K562 (cell line): ENCODE measurements at regions not wholly inside any gene's neighbourhood (a gene's known extent, or its start where the extent isn't known, plus 50 kb on each side); places are given as distances from the start of the nearest gene placed in this dataset.

Experiments used
- ATAC-seq: fragments of 200-7000 bp; cut with Tn5 transposase; 3 replicates; pipeline ENCODE4 v1.9.1; 2020; ENCODE audit warnings: moderate library complexity
- BruUV-seq: library from RNA; stranded (reverse); fragments of 400-500 nt; replicated peaks from 2 replicates; lab custom pipeline; 2021; lab: Mats Ljungman, UMichigan
- CTCF ChIA-PET: fragments of 300-600 bp; formaldehyde crosslinking; extraction: SDS; loops from one replicate; lab custom pipeline; 2021; ENCODE audit warnings: low intra/inter-chr PET ratio; lab: Yijun Ruan, JAX
- POLR2A ChIA-PET: fragments of 300-600, 350-650 bp; sonication (Branson Sonifier 250); formaldehyde crosslinking; extraction: SDS; loops from one replicate; lab custom pipeline; 2021; ENCODE audit warnings: antibody characterized with exemption, inconsistent platforms; lab: Yijun Ruan, JAX
- DNase-seq, 4 experiments: peaks; one replicate each; pipeline versions ENCODE4 v3.0.0 to v3.0.0-alpha.2; 2011 to 2018; ENCODE audit warnings: low spot score in 3 of 4, mixed read lengths in 3 of 4; ENCODE audit errors: extremely low read depth in 1 of 4
- FAIRE-seq: peaks from 2 replicates; lab custom pipeline; 2011; peaks lifted over from hg19 to GRCh38; lab: Jason Lieb, UNC
- H2AFZ ChIP-seq: 2 replicates; pipeline ENCODE4 v1.6.0; 2011; ENCODE audit warnings: low read depth, low read length, control low read depth, inconsistent platforms
- H3K27ac ChIP-seq: fragments of 200-600 bp; 3 replicates; pipeline ENCODE4 v1.8.0; 2011; ENCODE audit warnings: low read depth, mild to moderate bottlenecking, control low read depth, inconsistent platforms, low read length, moderate library complexity, mixed read lengths; ENCODE audit errors: extremely low read depth
- H3K27me3 ChIP-seq, 2 experiments: fragments of 300-600 bp in 1 of 2; 2 replicates in 1 of 2; 3 replicates in 1 of 2; pipeline versions ENCODE4 v1.6.0 to v1.8.0; 2011; ENCODE audit warnings: inconsistent platforms in 2 of 2, low read length in 2 of 2, mild to moderate bottlenecking in 1 of 2, mixed read lengths in 1 of 2, moderate library complexity in 1 of 2; ENCODE audit not compliant: control insufficient read depth in 2 of 2, insufficient read depth in 2 of 2
- H3K36me3 ChIP-seq: fragments of 300-600 bp; 3 replicates; pipeline ENCODE4 v1.8.0; 2011; ENCODE audit warnings: mild to moderate bottlenecking, low read length, inconsistent platforms; ENCODE audit not compliant: control insufficient read depth, insufficient read depth
- H3K4me1 ChIP-seq, 2 experiments: fragments of 200-600 bp in 1 of 2; replicated peaks in 1 of 2; 2 replicates in 1 of 2; 3 replicates in 1 of 2; pipeline versions ENCODE4 v1.5.1 to v1.8.0; 2011; ENCODE audit warnings: inconsistent platforms in 2 of 2, low read length in 2 of 2, mild to moderate bottlenecking in 1 of 2, mixed read lengths in 1 of 2, moderate library complexity in 1 of 2; ENCODE audit not compliant: control insufficient read depth in 2 of 2, insufficient read depth in 2 of 2
- H3K4me2 ChIP-seq: 2 replicates; pipeline ENCODE4 v1.6.1; 2011; ENCODE audit warnings: low read length, control low read depth, inconsistent platforms, mixed read lengths; ENCODE audit not compliant: insufficient read depth
- H3K4me3 ChIP-seq: fragments of 200-600 bp; sonication (generic), shearing (Covaris generic); 2 replicates; pipeline ENCODE4 v1.5.1; 2016; ENCODE audit warnings: control low read depth, inconsistent platforms
- H3K79me2 ChIP-seq: fragments of 200-600 bp; 3 replicates; pipeline ENCODE4 v1.8.0; 2011; ENCODE audit warnings: low read length, inconsistent platforms; ENCODE audit not compliant: control insufficient read depth, insufficient read depth
- H3K9ac ChIP-seq, 2 experiments: 2 replicates each; pipeline versions ENCODE4 v1.6.0 to v1.6.1; 2011; ENCODE audit warnings: low read depth in 2 of 2, low read length in 2 of 2, control low read depth in 1 of 2, inconsistent platforms in 1 of 2, mild to moderate bottlenecking in 1 of 2, mixed read lengths in 1 of 2; ENCODE audit not compliant: insufficient read depth in 1 of 2
- H3K9me1 ChIP-seq: one replicate; pipeline ENCODE4 v1.6.0; 2011; ENCODE audit warnings: inconsistent platforms, mild to moderate bottlenecking, low read length, moderate library complexity; ENCODE audit not compliant: control insufficient read depth, insufficient read depth
- H3K9me3 ChIP-seq: replicated peaks from 2 replicates; pipeline ENCODE4 v1.5.1; 2011; ENCODE audit warnings: low read depth, low read length, inconsistent platforms; ENCODE audit not compliant: control insufficient read depth, insufficient read depth
- H4K20me1 ChIP-seq: replicated peaks from 2 replicates; pipeline ENCODE4 v1.6.1; 2011; ENCODE audit warnings: low read length, inconsistent platforms, mixed read lengths; ENCODE audit not compliant: control insufficient read depth, insufficient read depth
- ARHGAP35 ChIP-seq: fragments of 450-650 bp; IDR thresholded peaks from 2 replicates; pipeline ENCODE4 v1.6.1; 2018; ENCODE audit not compliant: partially characterized antibody
- BCLAF1 ChIP-seq, 2 experiments: fragments of 450-650 bp in 1 of 2; IDR thresholded peaks; 2 replicates each; pipeline ENCODE4 v1.6.1; 2011 to 2017; ENCODE audit warnings: low read depth in 2 of 2, antibody characterized with exemption in 1 of 2, borderline replicate concordance in 1 of 2, low read length in 1 of 2, mild to moderate bottlenecking in 1 of 2, mixed read lengths in 1 of 2; ENCODE audit not compliant: control insufficient read depth in 1 of 2
- CBFA2T2 ChIP-seq: fragments of 450-650 bp; conservative IDR thresholded peaks from 2 replicates; pipeline ENCODE4 v1.6.1; 2017; ENCODE audit warnings: mild to moderate bottlenecking
- CC2D1A ChIP-seq: fragments of 450-650 bp; IDR thresholded peaks from 2 replicates; pipeline ENCODE4 v1.6.1; 2017; ENCODE audit warnings: mild to moderate bottlenecking
- EHMT2 ChIP-seq: fragments of 450-650 bp; IDR thresholded peaks from 2 replicates; pipeline ENCODE4 v1.6.1; 2018; ENCODE audit warnings: antibody characterized with exemption
- FOXA1 ChIP-seq: fragments of 450-650 bp; IDR thresholded peaks from 2 replicates; pipeline ENCODE4 v1.6.1; 2016; ENCODE audit warnings: mild to moderate bottlenecking, borderline replicate concordance
- FOXM1 ChIP-seq, 2 experiments: fragments of 450-650 bp in 1 of 2; sonication (generic) in 1 of 2; formaldehyde crosslinking in 1 of 2; IDR thresholded peaks; 2 replicates each; pipeline versions ENCODE4 v1.6.1 to v1.9.0; 2017 to 2022; ENCODE audit warnings: low read depth in 2 of 2, mild to moderate bottlenecking in 2 of 2, missing genetic modification reagents in 1 of 2, moderate library complexity in 1 of 2
- MCM2 ChIP-seq: fragments of 450-650 bp; IDR thresholded peaks from 2 replicates; pipeline ENCODE4 v1.6.1; 2017; ENCODE audit warnings: low read depth, mild to moderate bottlenecking
- MTA3 ChIP-seq: fragments of 450-650 bp; formaldehyde crosslinking; IDR thresholded peaks from 2 replicates; pipeline ENCODE4 v1.6.1; 2017; ENCODE audit warnings: mild to moderate bottlenecking, borderline replicate concordance
- POLR2G ChIP-seq: fragments of 200-400 bp; formaldehyde crosslinking; IDR thresholded peaks from 2 replicates; pipeline ENCODE4 v1.6.1; 2017; ENCODE audit warnings: low read depth, mild to moderate bottlenecking, antibody characterized with exemption, low read length, moderate library complexity
- ZBTB7A ChIP-seq: IDR thresholded peaks from 2 replicates; pipeline ENCODE4 v1.6.1; 2011; ENCODE audit warnings: low read depth, mild to moderate bottlenecking, low read length, moderate library complexity, borderline replicate concordance; ENCODE audit not compliant: control insufficient read depth
- ZFP36 ChIP-seq: fragments of 150-350 bp; IDR thresholded peaks from 2 replicates; pipeline ENCODE4 v1.6.1; 2018; ENCODE audit warnings: low read length, low read depth; ENCODE audit not compliant: partially characterized antibody
- WGBS: fragments of 100-300 bp; shearing (Covaris generic); methylation state at CpG from one replicate; pipeline ENCODE4 v1.1.6; 2016; ENCODE audit warnings: low coverage, mixed read lengths; ENCODE audit not compliant: insufficient coverage; ENCODE audit errors: missing lambda C conversion rate; 5-methylcytosine and 5-hydroxymethylcytosine counted together
- in situ Hi-C: fragments of 300-500 bp; cut with MboI; formaldehyde crosslinking; loops from 4 replicates; pipeline ENCODE4 v1.15.0; 2018; ENCODE audit warnings: inconsistent platforms, mixed read lengths
- intact Hi-C: fragments of 100-400 bp; cut with micrococcal nuclease; formaldehyde crosslinking; loops from 2 replicates; pipeline ENCODE4 v1.14.2; 2022

GRCh38 chr10:81219758-81220157 is 655.2 kb upstream of the NRG3 start:
- DNase-seq (no peak), ATAC-seq (no peak), FAIRE-seq (no peak)
- H4K20me1 ChIP-seq: no peaks in the 10 kb centered on the region
- H3K9me3 ChIP-seq: no peaks in the 10 kb centered on the region; the same call in 1 of the 2 replicates
- ChIA-PET CTCF (no interaction called here), POLR2A (no interaction called here)
- H3K9ac ChIP-seq: no peak overlapping the region
- no peaks in the 10 kb centered on the region for H3K4me1 ChIP-seq
- intact Hi-C loops (no loop called here), in situ Hi-C loops (no loop called here)
- no TSS peak for BruUV-seq
- no peak overlapping the region for H2AFZ ChIP-seq
- H3K27ac ChIP-seq: no peak overlapping the region
- H3K79me2 ChIP-seq: no peaks in the 10 kb centered on the region
- TF ChIP-seq FOXM1 (IDR thresholded peaks at IDR 0.05; ENCODE audit: low read depth) (no peak), FOXM1 (CRISPR knock-in tag; IDR thresholded peaks at IDR 0.05; ENCODE audit: low read depth) (no peak), ZBTB7A (no peak), ZFP36 (no peak), MCM2 (no peak), POLR2G (no peak), FOXA1 (no peak), BCLAF1 (IDR thresholded peaks at IDR 0.05; ENCODE audit: borderline replicate concordance in 1 of 2, control insufficient read depth in 1 of 2, low read depth in 2 of 2, low read length in 1 of 2) (no peak), MTA3 (no peak), ARHGAP35 (no peak), CC2D1A (no peak), EHMT2 (no peak), CBFA2T2 (no peak)
- no peaks in the 10 kb centered on the region for H3K36me3 ChIP-seq
- H3K4me2 ChIP-seq: no peak overlapping the region
- no peaks in the 10 kb centered on the region for H3K9me1 ChIP-seq
- WGBS: 0% methylated on average over 1 of the region's 1 CpG
- H3K4me3 ChIP-seq: no peak overlapping the region
- H3K27me3 ChIP-seq: no peaks in the 10 kb centered on the region
